Fibroblast of pulmonary artery (primary cell): ENCODE measurements at regions not wholly inside any gene's neighbourhood (a gene's known extent, or its start where the extent isn't known, plus 50 kb on each side); places are given as distances from the start of the nearest gene placed in this dataset.

ENCODE experiments used
- DNase-seq: peaks from one replicate; pipeline ENCODE4 v3.0.0-alpha.2; 2010; ENCODE audit warnings: low read depth
- H3K4me3 ChIP-seq: replicated peaks from 2 replicates; pipeline ENCODE4 v1.5.1; 2011; ENCODE audit warnings: low read depth, mild to moderate bottlenecking, control low read depth, low read length, moderate library complexity
- CTCF ChIP-seq: IDR thresholded peaks from 2 replicates; pipeline ENCODE4 v1.5.1; 2011; ENCODE audit warnings: mild to moderate bottlenecking, control low read depth, low read length, inconsistent platforms; ENCODE audit errors: missing control alignments

- no peak overlapping the region for H3K4me3 ChIP-seq
- no peak for TF ChIP-seq CTCF
- DNase-seq: no peak
Observed at GRCh38 chrX:43225626-43226328, 430.3 kb upstream of the MAOA start.

GRCh38 chrX:43238461-43238945 is 417.6 kb upstream of the MAOA start:
- TF ChIP-seq CTCF: no peak
- no peak for DNase-seq
- H3K4me3 ChIP-seq: no peak overlapping the region

- TF ChIP-seq CTCF: no peak
- no peak for DNase-seq
Observed at GRCh38 chrX:43239356-43239755, 416.7 kb upstream of the MAOA start.

GRCh38 chrX:43255596-43255995 is 400.5 kb upstream of the MAOA start:
- H3K4me3 ChIP-seq: no peak overlapping the region
- no peak for TF ChIP-seq CTCF
- DNase-seq: no peak

More at GRCh38 chrX:43239356-43239755, 416.7 kb upstream of the MAOA start:
- no peak overlapping the region for H3K4me3 ChIP-seq

GRCh38 chrX:43266487-43266886 is 389.6 kb upstream of the MAOA start:
- no peak for TF ChIP-seq CTCF
- H3K4me3 ChIP-seq: no peak overlapping the region
- DNase-seq: no peak

- no peak overlapping the region for H3K4me3 ChIP-seq
- DNase-seq: no peak
- TF ChIP-seq CTCF: no peak
Observed at GRCh38 chrX:43267652-43268051, 388.4 kb upstream of the MAOA start.

GRCh38 chrX:43269201-43269600 is 386.9 kb upstream of the MAOA start:
- TF ChIP-seq CTCF: no peak
- H3K4me3 ChIP-seq: no peak overlapping the region
- DNase-seq: peak; percentile 1
